ENCODE measurements at regions not wholly inside any gene's neighbourhood (a gene's known extent, or its start where the extent isn't known, plus 50 kb on each side); places are given as distances from the start of the nearest gene placed in this dataset.

DNA sequence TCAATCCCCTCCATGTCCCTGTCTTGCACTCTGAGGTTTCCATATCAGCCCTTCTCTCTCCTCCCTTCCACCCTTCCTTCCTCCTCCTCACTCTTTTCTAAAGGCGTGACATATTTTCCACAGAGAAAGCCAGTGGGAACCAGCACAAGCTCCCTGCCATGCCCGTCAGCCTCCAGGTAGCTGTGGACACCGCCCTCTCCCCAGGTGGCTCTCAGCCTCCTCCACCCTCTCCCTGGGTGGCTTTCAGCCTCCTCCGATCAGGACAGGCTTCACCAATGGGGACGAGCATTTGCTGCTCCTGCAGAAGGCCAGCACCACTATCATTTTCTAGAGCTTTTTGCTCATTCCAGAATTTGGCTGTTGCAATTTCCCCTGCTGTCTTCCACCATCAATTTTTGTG lies 236.6 kb downstream of the GADD45G start:
- no peak for DNase-seq
- no peak overlapping the region for H4K8ac ChIP-seq (ENCODE audit: low read depth, low read length)
- no peaks in the 10 kb centered on the region for H3K79me2 ChIP-seq (ENCODE audit: control insufficient read depth, insufficient read depth, low read length, poor library complexity)
- H4K91ac ChIP-seq (ENCODE audit: low read depth, low read length): no peak overlapping the region
- WGBS (ENCODE audit: extremely low coverage, insufficient coverage, insufficient read length): no CpG with 5 or more reads among the region's 5 CpGs
- no peak overlapping the region for H2AFZ ChIP-seq (ENCODE audit: insufficient read depth, low read length, poor library complexity)
- no peak overlapping the region for H3K4me3 ChIP-seq (ENCODE audit: low read depth, low read length)
- H3K4ac ChIP-seq (ENCODE audit: low read depth, low read length): no peak overlapping the region
- H3K4me2 ChIP-seq (ENCODE audit: low read length): no peak overlapping the region
- peak overlapping the region; percentile 24 for H2BK12ac ChIP-seq (ENCODE audit: low read length)
- peaks cover 3% of the 10 kb centered on the region for H3K9me3 ChIP-seq (ENCODE audit: insufficient read depth, low read depth, low read length)
- no peak overlapping the region for H2BK5ac ChIP-seq (ENCODE audit: low read depth, low read length, poor library complexity)
- H3K9ac ChIP-seq (ENCODE audit: low read length): no peak overlapping the region
- peak overlapping the region; percentile 24 for H2AK5ac ChIP-seq (ENCODE audit: low read length)
- no peak overlapping the region for H3K23ac ChIP-seq (ENCODE audit: low read length)
- no peak overlapping the region for H4K12ac ChIP-seq (ENCODE audit: low read depth, low read length)
- H3K14ac ChIP-seq (ENCODE audit: low read length): no peak overlapping the region
- peak overlapping the region; percentile 25 for H3K18ac ChIP-seq (ENCODE audit: low read length)
- no peaks in the 10 kb centered on the region for H3K36me3 ChIP-seq (ENCODE audit: control insufficient read depth in 1 of 2, insufficient read depth in 2 of 2, low read length in 2 of 2)
- H2BK120ac ChIP-seq (ENCODE audit: insufficient read depth, low read length, poor library complexity): no peak overlapping the region
- H3K79me1 ChIP-seq (ENCODE audit: low read length): no peaks in the 10 kb centered on the region
- peaks cover 2 to 3% of the 10 kb centered on the region in 2 experiments for H3K4me1 ChIP-seq (ENCODE audit: control insufficient read depth in 1 of 2, insufficient read depth in 2 of 2, low read length in 2 of 2)
- H3K27me3 ChIP-seq (ENCODE audit: insufficient read depth, low read length): no peaks in the 10 kb centered on the region
- no peak overlapping the region for H3K27ac ChIP-seq (ENCODE audit: low read depth, low read length)

DNA sequence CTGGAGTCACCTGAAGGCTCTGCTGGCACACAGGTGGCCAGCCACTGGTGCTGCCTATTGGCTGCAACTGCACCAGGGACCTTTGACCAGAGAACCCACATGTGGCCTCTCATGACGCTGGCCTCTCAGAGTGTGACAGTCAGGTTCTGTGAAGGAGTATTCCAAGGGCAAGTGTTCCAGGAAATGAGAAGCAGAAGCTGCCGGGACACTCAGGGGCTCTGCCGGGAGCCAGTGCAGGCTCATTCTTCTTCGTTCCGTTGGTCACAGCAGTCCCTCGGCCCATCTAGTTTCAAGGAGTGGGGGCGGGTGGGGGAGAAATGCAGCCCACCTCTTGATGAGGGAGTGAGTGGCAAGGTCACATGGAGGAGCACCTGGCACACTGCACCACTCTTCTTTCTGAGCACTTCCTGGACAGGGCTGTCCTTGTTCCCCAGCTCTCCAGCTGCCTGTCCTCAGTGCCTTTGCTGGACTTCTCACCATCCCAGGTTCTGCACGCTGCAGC lies 237.5 kb downstream of the GADD45G start:
- H3K23ac ChIP-seq (ENCODE audit: low read length): no peak overlapping the region
- no peak overlapping the region for H2AFZ ChIP-seq (ENCODE audit: insufficient read depth, low read length, poor library complexity)
- no peak overlapping the region for H4K8ac ChIP-seq (ENCODE audit: low read depth, low read length)
- WGBS (ENCODE audit: extremely low coverage, insufficient coverage, insufficient read length): no CpG with 5 or more reads among the region's 8 CpGs
- peaks cover 2 to 3% of the 10 kb centered on the region in 2 experiments for H3K4me1 ChIP-seq (ENCODE audit: control insufficient read depth in 1 of 2, insufficient read depth in 2 of 2, low read length in 2 of 2)
- no peak overlapping the region for H2BK5ac ChIP-seq (ENCODE audit: low read depth, low read length, poor library complexity)
- no peak overlapping the region for H3K4me2 ChIP-seq (ENCODE audit: low read length)
- H3K27me3 ChIP-seq (ENCODE audit: insufficient read depth, low read length): no peaks in the 10 kb centered on the region
- DNase-seq: no peak
- H3K18ac ChIP-seq (ENCODE audit: low read length): no peak overlapping the region
- H3K4me3 ChIP-seq (ENCODE audit: low read depth, low read length): no peak overlapping the region
- H3K79me2 ChIP-seq (ENCODE audit: control insufficient read depth, insufficient read depth, low read length, poor library complexity): no peaks in the 10 kb centered on the region
- no peak overlapping the region for H2BK12ac ChIP-seq (ENCODE audit: low read length)
- no peak overlapping the region for H2AK5ac ChIP-seq (ENCODE audit: low read length)
- no peak overlapping the region for H3K4ac ChIP-seq (ENCODE audit: low read depth, low read length)
- no peaks in the 10 kb centered on the region for H3K36me3 ChIP-seq (ENCODE audit: control insufficient read depth in 1 of 2, insufficient read depth in 2 of 2, low read length in 2 of 2)
- H3K14ac ChIP-seq (ENCODE audit: low read length): no peak overlapping the region
- H3K9ac ChIP-seq (ENCODE audit: low read length): no peak overlapping the region
- H4K12ac ChIP-seq (ENCODE audit: low read depth, low read length): no peak overlapping the region
- H3K79me1 ChIP-seq (ENCODE audit: low read length): no peaks in the 10 kb centered on the region
- no peak overlapping the region for H4K91ac ChIP-seq (ENCODE audit: low read depth, low read length)
- H3K9me3 ChIP-seq (ENCODE audit: insufficient read depth, low read depth, low read length): peaks cover 3% of the 10 kb centered on the region
- H2BK120ac ChIP-seq (ENCODE audit: insufficient read depth, low read length, poor library complexity): no peak overlapping the region
- no peak overlapping the region for H3K27ac ChIP-seq (ENCODE audit: low read depth, low read length)

DNA sequence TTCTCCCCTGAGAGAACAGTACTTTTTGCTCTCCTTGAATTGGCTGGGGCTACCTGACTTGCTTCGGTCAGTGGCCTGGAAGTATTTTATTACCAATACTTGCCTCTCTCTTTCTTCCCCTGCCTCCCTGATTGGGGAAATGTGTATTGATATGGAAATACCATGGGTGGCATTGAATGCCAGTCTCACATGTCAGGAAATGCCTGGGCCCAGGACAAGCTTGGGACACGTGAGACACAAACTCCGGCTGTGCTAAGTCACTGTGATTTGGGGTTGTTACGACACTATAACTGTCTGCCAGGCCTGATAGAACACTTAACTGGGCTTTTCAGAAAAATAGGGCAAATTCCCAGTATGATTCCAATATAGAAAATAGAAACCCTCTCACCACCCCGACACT lies 238.3 kb downstream of the GADD45G start:
- WGBS (ENCODE audit: extremely low coverage, insufficient coverage, insufficient read length): no CpG with 5 or more reads among the region's 5 CpGs
- H3K79me1 ChIP-seq (ENCODE audit: low read length): no peaks in the 10 kb centered on the region
- H3K9ac ChIP-seq (ENCODE audit: low read length): no peak overlapping the region
- H3K79me2 ChIP-seq (ENCODE audit: control insufficient read depth, insufficient read depth, low read length, poor library complexity): no peaks in the 10 kb centered on the region
- H4K12ac ChIP-seq (ENCODE audit: low read depth, low read length): no peak overlapping the region
- no peak overlapping the region for H4K8ac ChIP-seq (ENCODE audit: low read depth, low read length)
- no peak for DNase-seq
- no peaks in the 10 kb centered on the region for H3K4me1 ChIP-seq (ENCODE audit: control insufficient read depth in 1 of 2, insufficient read depth in 2 of 2, low read length in 2 of 2)
- H2BK5ac ChIP-seq (ENCODE audit: low read depth, low read length, poor library complexity): no peak overlapping the region
- H4K91ac ChIP-seq (ENCODE audit: low read depth, low read length): no peak overlapping the region
- no peak overlapping the region for H2AFZ ChIP-seq (ENCODE audit: insufficient read depth, low read length, poor library complexity)
- H3K14ac ChIP-seq (ENCODE audit: low read length): no peak overlapping the region
- H3K27me3 ChIP-seq (ENCODE audit: insufficient read depth, low read length): no peaks in the 10 kb centered on the region
- H3K27ac ChIP-seq (ENCODE audit: low read depth, low read length): no peak overlapping the region
- no peak overlapping the region for H3K4me3 ChIP-seq (ENCODE audit: low read depth, low read length)
- no peak overlapping the region for H3K23ac ChIP-seq (ENCODE audit: low read length)
- no peak overlapping the region for H2BK12ac ChIP-seq (ENCODE audit: low read length)
- no peak overlapping the region for H3K4me2 ChIP-seq (ENCODE audit: low read length)
- H3K4ac ChIP-seq (ENCODE audit: low read depth, low read length): no peak overlapping the region
- H3K9me3 ChIP-seq (ENCODE audit: insufficient read depth, low read depth, low read length): peaks cover 3% of the 10 kb centered on the region
- H3K18ac ChIP-seq (ENCODE audit: low read length): no peak overlapping the region
- H2AK5ac ChIP-seq (ENCODE audit: low read length): no peak overlapping the region
- H3K36me3 ChIP-seq (ENCODE audit: control insufficient read depth in 1 of 2, insufficient read depth in 2 of 2, low read length in 2 of 2): no peaks in the 10 kb centered on the region
- H2BK120ac ChIP-seq (ENCODE audit: insufficient read depth, low read length, poor library complexity): no peak overlapping the region

DNA sequence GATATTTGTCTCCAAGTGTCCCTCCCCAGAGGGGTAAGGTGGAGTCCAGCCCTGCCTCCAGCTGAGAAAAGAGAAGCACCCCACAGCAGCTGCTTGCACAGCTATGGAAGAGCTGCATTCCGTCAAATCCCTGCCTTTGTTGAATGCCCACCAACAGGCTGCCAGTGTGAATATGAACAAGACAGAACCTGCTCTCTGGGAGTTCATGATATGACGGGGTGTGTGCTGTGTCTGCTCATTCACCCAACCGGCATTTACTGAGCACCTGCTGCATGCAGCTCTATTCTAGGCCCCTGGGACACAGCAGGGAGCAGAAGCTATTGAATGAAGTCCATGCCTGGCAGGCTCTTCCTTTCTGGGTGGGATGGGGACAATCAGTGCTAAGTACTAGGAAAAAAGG lies 238.8 kb downstream of the GADD45G start:
- Histone ChIP-seq H3K27ac (ENCODE audit: low read depth, low read length) (no peak overlapping the region), H3K4me2 (ENCODE audit: low read length) (no peak overlapping the region), H3K4me3 (ENCODE audit: low read depth, low read length) (no peak overlapping the region), H2BK5ac (ENCODE audit: low read depth, low read length, poor library complexity) (no peak overlapping the region), H3K4me1 (ENCODE audit: control insufficient read depth in 1 of 2, insufficient read depth in 2 of 2, low read length in 2 of 2) (no peaks in the 10 kb centered on the region), H3K27me3 (ENCODE audit: insufficient read depth, low read length) (no peaks in the 10 kb centered on the region), H3K9ac (ENCODE audit: low read length) (no peak overlapping the region), H2AFZ (ENCODE audit: insufficient read depth, low read length, poor library complexity) (no peak overlapping the region), H3K4ac (ENCODE audit: low read depth, low read length) (no peak overlapping the region), H3K79me2 (ENCODE audit: control insufficient read depth, insufficient read depth, low read length, poor library complexity) (no peaks in the 10 kb centered on the region), H2BK12ac (ENCODE audit: low read length) (no peak overlapping the region), H4K12ac (ENCODE audit: low read depth, low read length) (no peak overlapping the region), H4K8ac (ENCODE audit: low read depth, low read length) (no peak overlapping the region), H2AK5ac (ENCODE audit: low read length) (no peak overlapping the region), H3K18ac (ENCODE audit: low read length) (no peak overlapping the region), H4K91ac (ENCODE audit: low read depth, low read length) (no peak overlapping the region), H3K9me3 (ENCODE audit: insufficient read depth, low read depth, low read length) (peaks cover 4% of the 10 kb centered on the region), H3K14ac (ENCODE audit: low read length) (no peak overlapping the region), H2BK120ac (ENCODE audit: insufficient read depth, low read length, poor library complexity) (no peak overlapping the region), H3K79me1 (ENCODE audit: low read length) (no peaks in the 10 kb centered on the region), H3K23ac (ENCODE audit: low read length) (no peak overlapping the region), H3K36me3 (ENCODE audit: control insufficient read depth in 1 of 2, insufficient read depth in 2 of 2, low read length in 2 of 2) (no peaks in the 10 kb centered on the region)
- no peak for DNase-seq
- no CpG with 5 or more reads among the region's 3 CpGs for WGBS (ENCODE audit: extremely low coverage, insufficient coverage, insufficient read length)
